SHP77 (cell line): ENCODE measurements at regions not wholly inside any gene's neighbourhood (a gene's known extent, or its start where the extent isn't known, plus 50 kb on each side); places are given as distances from the start of the nearest gene placed in this dataset.

ENCODE experiments used
- DNase-seq, 2 experiments: peaks; one replicate each; lab custom pipeline; 2025; lab: John Stamatoyannopoulos, UW

DNA sequence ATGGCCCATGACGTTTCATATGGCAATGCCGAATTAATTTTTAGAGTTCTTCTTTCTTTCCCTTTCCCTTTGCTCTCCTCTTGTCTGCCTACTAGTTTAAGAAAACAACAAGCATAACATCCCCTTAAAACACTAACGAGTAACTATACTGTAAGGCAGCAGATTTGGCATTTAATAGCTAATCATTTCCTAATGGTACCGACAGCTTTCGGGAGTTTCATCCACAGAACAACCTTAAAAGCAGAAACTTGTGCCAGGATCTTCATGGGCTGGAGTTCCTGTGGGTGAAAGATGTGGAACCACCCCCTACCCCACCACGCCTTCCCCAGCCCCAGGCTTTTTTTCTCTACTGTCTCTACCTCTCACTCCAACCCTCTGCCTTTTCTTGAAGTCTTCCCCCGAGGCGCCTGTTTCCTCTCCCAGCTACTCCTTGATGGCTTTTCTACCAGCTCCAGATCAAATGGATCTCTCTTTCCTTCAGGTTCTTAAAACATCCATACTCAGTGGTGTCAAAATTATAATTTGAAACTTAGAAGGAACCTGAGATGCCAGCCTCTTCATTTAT, 319.5 kb downstream of the PIK3R1 start:
- DNase-seq: no peak

DNA sequence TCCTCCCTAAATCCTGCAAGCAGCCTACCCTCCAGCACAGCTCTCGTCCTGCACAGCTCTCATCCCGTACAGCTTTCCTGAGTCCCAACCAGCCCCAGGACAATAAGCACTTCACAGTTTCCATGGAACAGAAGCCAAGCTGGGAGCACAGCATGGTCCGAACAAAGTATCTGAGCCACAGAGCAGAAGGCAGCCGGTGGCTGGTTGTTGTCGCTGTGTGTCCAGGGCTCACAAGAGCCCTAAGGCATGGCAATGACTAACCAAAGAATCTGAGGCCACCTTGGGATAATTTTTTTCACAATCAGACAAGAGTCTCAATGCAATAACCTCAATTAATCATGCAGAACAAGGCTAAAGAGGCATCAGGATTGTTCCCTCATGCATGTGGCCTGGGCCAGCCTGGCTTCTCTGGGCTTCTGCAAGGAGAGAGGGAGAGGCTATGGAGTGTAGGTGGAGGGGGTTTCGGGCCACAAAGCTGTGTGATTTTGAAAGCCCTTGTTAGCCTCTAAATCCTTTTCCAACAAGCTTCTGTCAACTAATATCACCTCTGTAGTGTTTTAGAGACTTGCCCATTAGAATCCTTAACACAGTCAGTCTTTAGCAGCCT, 323.4 kb downstream of the PIK3R1 start:
- no peak for DNase-seq

DNA sequence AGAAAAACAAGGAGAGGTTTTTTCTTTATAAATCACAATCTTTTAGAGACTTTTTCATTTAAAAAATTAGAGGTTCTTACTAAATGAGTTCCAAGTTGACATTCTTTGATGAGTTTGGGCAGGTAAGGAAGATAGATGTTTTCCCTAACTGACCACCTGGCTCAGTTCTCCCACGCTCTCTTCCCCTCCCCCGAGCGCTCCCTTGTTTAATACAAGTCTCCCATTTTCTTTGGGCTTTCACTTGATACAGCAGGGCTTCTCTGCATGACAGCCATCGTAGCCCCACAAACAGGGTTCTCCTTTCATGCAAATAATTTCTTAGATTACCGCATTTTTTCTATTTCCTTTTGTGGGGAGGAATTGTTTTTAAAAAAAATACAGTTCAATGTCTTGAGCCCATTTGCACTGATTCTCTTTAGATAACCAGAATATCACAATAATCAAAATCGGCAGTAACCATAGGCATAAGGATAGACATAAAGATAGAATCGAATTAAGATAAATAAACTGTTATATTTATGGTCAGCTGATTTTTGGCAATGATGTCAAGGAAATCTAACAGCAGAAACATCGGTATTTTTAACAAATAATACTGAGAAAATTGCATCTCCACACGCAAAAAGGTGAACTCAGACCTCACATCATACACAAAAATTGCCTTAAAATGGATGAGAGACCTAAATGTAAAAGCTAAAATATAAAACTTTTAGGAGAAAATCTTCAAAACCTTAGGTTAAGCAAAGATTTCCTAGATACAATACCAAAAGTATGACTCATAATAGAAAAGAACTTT, 325.4 kb downstream of the PIK3R1 start:
- no peak for DNase-seq

DNA sequence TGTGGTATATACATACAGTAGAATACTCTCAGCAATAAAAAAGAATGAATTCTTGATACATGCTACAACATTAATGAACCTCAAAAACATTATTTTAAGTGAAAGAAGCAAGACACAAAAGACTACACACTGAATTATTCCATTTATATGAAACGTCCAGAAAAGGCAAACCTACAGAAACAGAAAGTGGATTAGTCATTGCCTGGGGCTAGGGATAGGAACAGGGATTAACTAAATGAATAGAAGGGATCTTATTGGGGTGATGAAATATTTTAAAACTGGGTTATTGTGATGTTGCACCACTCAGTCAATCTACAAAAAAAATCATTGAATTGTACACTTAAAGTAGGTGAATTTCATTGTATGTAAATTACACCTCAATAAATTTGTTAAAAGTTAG, 326.7 kb downstream of the PIK3R1 start:
- no peak for DNase-seq

GRCh38 chr5:68543212-68543611, 327.7 kb downstream of the PIK3R1 start:
- DNase-seq: no peak

GRCh38 chr5:68544091-68544647, 328.6 kb downstream of the PIK3R1 start:
- no peak for DNase-seq

- DNase-seq: peak; percentile 39 to 57
Measured at GRCh38 chr5:68544648-68545552, 329.3 kb downstream of the PIK3R1 start.

- DNase-seq: no peak
Measured at GRCh38 chr5:68545636-68546295, 330.2 kb downstream of the PIK3R1 start.

- DNase-seq: no peak
Measured at GRCh38 chr5:68547056-68547455, 331.5 kb downstream of the PIK3R1 start.

DNA sequence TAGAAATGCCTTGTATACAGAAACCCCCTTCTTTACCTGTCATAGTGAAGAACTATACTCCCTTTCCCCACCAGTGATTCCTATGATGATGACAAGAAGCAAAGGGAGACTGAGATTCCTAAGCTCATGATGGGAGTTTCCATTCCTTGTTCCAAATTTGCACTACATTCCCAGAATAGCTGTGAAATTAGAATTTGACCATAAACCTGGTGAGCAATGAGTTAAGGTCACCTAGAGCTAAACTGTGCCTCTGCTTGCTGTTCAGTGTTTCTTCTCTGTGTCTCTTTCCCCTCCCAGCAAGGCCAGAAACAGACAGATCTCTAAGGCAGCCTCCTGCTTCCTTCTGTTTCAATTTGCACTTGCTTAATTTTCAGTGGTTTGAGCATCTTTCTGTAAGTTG, 332.1 kb downstream of the PIK3R1 start:
- no peak for DNase-seq

DNA sequence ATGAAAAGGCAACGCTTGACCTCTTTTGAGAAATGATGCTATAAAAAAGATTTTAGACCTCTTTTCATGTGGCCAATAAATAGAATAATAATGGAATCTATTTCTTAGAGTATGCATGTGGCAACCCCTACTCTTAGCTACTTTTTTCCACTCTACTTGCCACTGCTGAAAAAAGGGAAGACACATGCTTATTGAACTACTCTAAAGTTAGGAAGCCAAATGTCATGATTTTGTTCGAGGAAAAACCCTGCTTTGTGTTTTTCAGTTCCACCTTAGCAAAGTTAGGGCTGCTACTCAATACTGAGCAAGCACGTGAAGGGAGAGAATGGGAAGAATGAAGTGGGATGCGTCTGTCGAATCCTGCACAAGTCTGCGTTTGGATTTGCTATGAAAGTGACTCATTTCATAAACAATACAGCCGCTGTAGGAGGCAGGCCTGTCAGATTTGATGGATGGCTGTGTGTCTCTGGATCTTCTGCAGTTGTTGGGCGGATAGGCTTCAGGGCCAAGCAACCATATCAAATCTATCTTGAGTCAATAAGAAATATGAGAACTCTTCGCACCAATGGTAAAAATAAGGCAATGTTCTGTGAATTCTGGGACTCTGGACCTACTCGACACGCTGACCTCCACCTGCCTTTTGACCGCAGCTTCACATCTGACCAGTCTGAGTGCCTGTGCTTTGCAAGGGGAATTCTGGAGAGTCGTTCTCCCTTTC, 333.6 kb downstream of the PIK3R1 start:
- DNase-seq: peak; percentile 68 to 72

GRCh38 chr5:68550015-68550414, 334.5 kb downstream of the PIK3R1 start:
- no peak for DNase-seq

DNA sequence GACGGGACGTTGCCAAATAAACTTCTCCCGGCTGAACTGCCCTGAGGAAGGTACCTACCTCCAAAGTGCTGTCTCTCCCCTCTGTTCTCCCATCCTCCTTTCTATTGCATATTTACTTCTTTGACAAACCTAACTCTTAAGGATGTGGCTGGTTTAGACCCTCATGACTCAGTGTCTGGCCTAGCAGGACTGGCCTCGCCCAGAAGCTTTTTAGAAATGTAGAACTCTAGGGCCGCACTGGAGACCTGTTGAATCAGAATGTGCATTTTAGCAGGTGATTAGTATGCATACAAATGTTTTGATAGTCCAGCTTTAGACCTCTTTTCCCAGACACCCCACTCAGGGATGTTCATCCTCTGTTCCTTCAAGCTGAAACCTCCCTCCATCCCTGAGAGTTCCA, 335.9 kb downstream of the PIK3R1 start:
- no peak for DNase-seq

DNA sequence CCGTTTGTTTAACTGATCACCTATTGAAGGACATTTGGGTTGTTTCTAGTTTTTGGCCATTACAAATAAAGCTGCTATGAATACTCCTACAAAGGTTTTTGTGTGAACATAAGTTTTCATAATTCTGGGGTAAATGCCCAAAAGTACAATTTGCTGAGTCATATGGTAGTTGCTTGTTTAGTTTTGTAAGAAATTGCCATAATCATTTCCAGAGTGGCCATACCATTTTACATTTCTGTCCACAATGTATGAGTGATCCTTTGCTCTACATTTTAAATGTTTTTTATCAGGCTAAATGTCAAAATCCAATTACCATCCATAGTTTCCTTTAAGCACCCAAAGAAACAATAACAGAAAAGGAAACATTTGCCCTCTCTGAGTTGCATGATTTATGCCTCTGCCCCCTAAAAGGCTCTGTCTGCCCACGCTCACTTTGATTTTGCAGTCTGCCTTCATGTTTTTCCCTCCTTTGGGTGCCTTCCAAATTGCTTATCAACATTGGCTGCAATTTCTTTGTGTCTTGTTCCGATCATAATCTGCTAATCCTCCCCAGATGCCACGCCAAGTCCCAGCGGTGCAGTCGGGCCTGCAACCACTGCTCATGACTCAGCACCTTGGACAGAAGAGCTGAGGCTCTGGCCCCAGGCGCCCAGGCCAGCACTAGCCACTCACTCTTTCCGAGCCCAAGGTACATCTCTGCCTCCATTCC, 339.2 kb downstream of the PIK3R1 start:
- DNase-seq: no peak

GRCh38 chr5:68555907-68556681, 340.5 kb downstream of the PIK3R1 start:
- no peak for DNase-seq

DNA sequence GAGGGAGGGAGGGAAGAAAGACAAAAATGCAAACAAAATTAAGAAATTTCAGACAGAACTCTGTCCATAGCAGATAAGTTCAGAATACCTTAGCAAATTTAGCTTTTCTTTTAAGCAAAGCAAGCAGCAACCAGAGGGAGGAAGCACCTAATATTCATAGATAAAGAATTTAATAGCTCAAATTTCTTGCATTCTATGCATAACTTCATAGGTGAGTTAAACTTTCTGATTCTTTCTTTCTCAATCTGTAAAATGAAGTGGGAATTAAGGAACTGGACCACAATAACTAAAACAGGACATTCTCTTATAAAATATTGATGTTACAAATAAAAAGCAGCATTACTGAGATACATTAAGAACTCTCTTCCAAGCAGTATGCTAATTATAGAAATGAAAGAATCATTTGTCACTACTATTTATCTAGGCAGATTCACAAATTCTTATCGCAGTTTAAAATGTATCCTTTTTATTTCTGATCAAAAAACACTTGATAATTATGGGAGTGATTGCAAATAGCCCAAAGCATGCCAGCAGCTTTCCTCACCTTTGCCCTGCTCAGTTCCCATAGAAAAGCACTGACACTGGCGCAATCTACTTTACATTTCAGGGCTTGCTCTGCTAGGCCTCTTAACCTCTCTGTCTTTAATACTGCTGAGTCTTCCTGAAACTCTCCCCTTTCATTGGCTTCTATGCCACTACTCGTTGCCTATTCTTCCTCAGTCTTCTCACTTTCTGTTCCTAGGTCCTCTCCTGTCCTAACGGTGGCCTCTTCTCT, 341.8 kb downstream of the PIK3R1 start:
- no peak for DNase-seq

GRCh38 chr5:68562308-68562707, 346.8 kb downstream of the PIK3R1 start:
- peak in 1 of 2 experiments; percentile 6 for DNase-seq

DNA sequence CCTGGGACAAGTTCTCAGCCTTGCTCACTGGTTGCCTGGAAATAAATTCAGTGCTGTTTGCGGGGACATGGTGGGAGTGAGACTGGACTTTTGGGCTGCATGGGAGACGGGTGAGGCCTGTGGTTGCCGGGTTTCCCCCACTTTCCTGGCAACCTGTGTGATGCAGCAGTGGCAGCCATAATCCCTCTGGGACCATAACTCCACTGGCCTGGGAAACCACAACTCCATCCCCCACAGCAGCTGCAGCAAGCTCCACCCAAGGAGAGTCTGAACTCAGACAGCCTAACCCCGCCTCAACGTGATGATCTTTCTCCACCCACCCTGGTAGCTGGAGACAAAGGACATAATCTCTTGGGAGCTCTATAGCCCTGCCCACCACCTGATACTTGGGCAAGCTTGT, 349.9 kb downstream of the PIK3R1 start:
- DNase-seq: no peak

GRCh38 chr5:68576805-68577204, 361.2 kb downstream of the PIK3R1 start:
- no peak for DNase-seq
